OCI-LY7 (cell line): ENCODE measurements at regions not wholly inside any gene's neighbourhood (a gene's known extent, or its start where the extent isn't known, plus 50 kb on each side); places are given as distances from the start of the nearest gene placed in this dataset.

ENCODE experiments used
- CTCF ChIP-seq: fragments of 200-600 bp; sonication (generic); conservative IDR thresholded peaks from 2 replicates; pipeline ENCODE4 v1.5.1; 2014; ENCODE audit warnings: mild to moderate bottlenecking, antibody characterized with exemption, low read length, moderate library complexity, mixed read lengths
- EZH2phosphoT487 ChIP-seq: fragments of 200-600 bp; sonication (generic); IDR thresholded peaks from 2 replicates; pipeline ENCODE4 v1.6.1; 2018; ENCODE audit warnings: low read depth, borderline replicate concordance, mild to moderate bottlenecking, mixed run types, antibody characterized with exemption, low read length, moderate library complexity, mixed read lengths

GRCh38 chr13:52974711-52975110, 53.9 kb upstream of the OLFM4 start:
- TF ChIP-seq CTCF (no peak), EZH2phosphoT487 (no peak)
